ENCODE measurements at regions not wholly inside any gene's neighbourhood (a gene's known extent, or its start where the extent isn't known, plus 50 kb on each side); places are given as distances from the start of the nearest gene placed in this dataset.

DNA sequence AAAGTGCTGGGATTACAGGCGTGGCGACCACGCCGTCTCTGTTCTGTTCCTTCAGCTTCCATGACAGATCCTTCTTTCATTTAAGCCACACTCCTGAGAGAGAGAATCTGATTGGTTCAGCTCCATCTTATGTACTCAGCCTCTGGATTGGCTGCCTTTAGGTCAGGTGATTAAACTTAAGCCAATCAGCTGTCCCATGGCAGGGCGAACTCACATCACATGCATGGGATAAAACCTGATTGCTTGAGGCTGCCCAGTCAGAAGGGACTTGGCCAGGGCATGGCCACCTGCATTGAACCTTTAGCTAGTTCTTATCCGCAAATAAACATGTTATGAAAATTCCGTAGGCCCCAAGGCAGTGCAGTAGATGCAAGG is 274.2 kb downstream of the SUDS3 start:
- H3K9ac ChIP-seq (ENCODE audit: insufficient read depth, low read length), result no peak overlapping the region
- no peaks in the 10 kb centered on the region for H3K36me3 ChIP-seq (ENCODE audit: control insufficient read depth, insufficient read depth, low read length)
- no peak overlapping the region for H2AFZ ChIP-seq (ENCODE audit: low read length)
- DNase-seq (ENCODE audit: low read depth in 2 of 2), result no peak
- H3K27ac ChIP-seq (ENCODE audit: insufficient read depth, low read length), result no peak overlapping the region
- H3K79me2 ChIP-seq (ENCODE audit: control insufficient read depth, insufficient read depth, low read length), result no peaks in the 10 kb centered on the region
- no peaks in the 10 kb centered on the region for H3K9me3 ChIP-seq (ENCODE audit: control insufficient read depth, insufficient read depth, low read depth, low read length)
- H4K20me1 ChIP-seq (ENCODE audit: control insufficient read depth, extremely low read depth, insufficient read depth, low read length), result no peaks in the 10 kb centered on the region
- no peak overlapping the region for H3K4me3 ChIP-seq (replicated peaks in 1 of 4; ENCODE audit: control extremely low read depth in 1 of 4, insufficient read depth in 1 of 4, low read depth in 3 of 4, low read length in 4 of 4)
- TF ChIP-seq, protein P1, sequence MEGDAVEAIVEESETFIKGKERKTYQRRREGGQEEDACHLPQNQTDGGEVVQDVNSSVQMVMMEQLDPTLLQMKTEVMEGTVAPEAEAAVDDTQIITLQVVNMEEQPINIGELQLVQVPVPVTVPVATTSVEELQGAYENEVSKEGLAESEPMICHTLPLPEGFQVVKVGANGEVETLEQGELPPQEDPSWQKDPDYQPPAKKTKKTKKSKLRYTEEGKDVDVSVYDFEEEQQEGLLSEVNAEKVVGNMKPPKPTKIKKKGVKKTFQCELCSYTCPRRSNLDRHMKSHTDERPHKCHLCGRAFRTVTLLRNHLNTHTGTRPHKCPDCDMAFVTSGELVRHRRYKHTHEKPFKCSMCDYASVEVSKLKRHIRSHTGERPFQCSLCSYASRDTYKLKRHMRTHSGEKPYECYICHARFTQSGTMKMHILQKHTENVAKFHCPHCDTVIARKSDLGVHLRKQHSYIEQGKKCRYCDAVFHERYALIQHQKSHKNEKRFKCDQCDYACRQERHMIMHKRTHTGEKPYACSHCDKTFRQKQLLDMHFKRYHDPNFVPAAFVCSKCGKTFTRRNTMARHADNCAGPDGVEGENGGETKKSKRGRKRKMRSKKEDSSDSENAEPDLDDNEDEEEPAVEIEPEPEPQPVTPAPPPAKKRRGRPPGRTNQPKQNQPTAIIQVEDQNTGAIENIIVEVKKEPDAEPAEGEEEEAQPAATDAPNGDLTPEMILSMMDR (conservative IDR thresholded peaks at IDR 0.05 in 1 of 2, IDR thresholded peaks at IDR 0.05 in 1 of 2; ENCODE audit: low read depth in 1 of 2, low read length in 2 of 2), result no peak
- TF ChIP-seq EZH2 (IDR thresholded peaks at IDR 0.05; ENCODE audit: low read length, missing control alignments), result no peak
- H3K4me2 ChIP-seq (ENCODE audit: extremely low read depth, insufficient read depth, low read length), result no peak overlapping the region
- H3K27me3 ChIP-seq (ENCODE audit: control insufficient read depth, insufficient read depth, low read length), result no peaks in the 10 kb centered on the region
- H3K4me1 ChIP-seq (ENCODE audit: control insufficient read depth, extremely low read depth, insufficient read depth, low read length), result no peaks in the 10 kb centered on the region

DNA sequence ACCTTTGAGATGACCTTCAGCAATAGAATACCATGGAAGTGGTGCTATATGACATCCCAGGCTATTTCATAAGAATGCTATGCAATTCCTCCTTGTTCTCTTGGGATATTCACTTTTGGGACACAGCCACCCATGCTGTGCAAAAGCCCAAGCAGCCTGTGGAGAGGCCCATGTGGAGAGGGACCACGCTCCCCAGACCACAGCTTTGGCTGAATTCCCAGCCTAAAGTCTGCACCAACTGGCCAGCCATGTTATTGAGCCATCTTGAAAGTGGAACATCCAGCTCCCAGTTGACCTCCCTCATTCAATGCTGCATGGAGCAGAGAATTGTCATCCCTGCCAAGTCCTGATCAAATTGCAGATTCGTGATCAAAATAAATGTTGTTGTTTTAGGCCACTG is 275.1 kb downstream of the SUDS3 start:
- H3K36me3 ChIP-seq (ENCODE audit: control insufficient read depth, insufficient read depth, low read length), result no peaks in the 10 kb centered on the region
- TF ChIP-seq EZH2 (IDR thresholded peaks at IDR 0.05; ENCODE audit: low read length, missing control alignments), result no peak
- TF ChIP-seq, protein P1 (conservative IDR thresholded peaks at IDR 0.05 in 1 of 2, IDR thresholded peaks at IDR 0.05 in 1 of 2; ENCODE audit: low read depth in 1 of 2, low read length in 2 of 2), result no peak
- H4K20me1 ChIP-seq (ENCODE audit: control insufficient read depth, extremely low read depth, insufficient read depth, low read length), result no peaks in the 10 kb centered on the region
- H3K27ac ChIP-seq (ENCODE audit: insufficient read depth, low read length), result no peak overlapping the region
- H3K9me3 ChIP-seq (ENCODE audit: control insufficient read depth, insufficient read depth, low read depth, low read length), result no peaks in the 10 kb centered on the region
- no peaks in the 10 kb centered on the region for H3K79me2 ChIP-seq (ENCODE audit: control insufficient read depth, insufficient read depth, low read length)
- H2AFZ ChIP-seq (ENCODE audit: low read length), result no peak overlapping the region
- H3K27me3 ChIP-seq (ENCODE audit: control insufficient read depth, insufficient read depth, low read length), result no peaks in the 10 kb centered on the region
- no peak overlapping the region for H3K9ac ChIP-seq (ENCODE audit: insufficient read depth, low read length)
- H3K4me1 ChIP-seq (ENCODE audit: control insufficient read depth, extremely low read depth, insufficient read depth, low read length), result no peaks in the 10 kb centered on the region
- no peak for DNase-seq (ENCODE audit: low read depth in 2 of 2)
- no peak overlapping the region for H3K4me2 ChIP-seq (ENCODE audit: extremely low read depth, insufficient read depth, low read length)
- no peak overlapping the region for H3K4me3 ChIP-seq (replicated peaks in 1 of 4; ENCODE audit: control extremely low read depth in 1 of 4, insufficient read depth in 1 of 4, low read depth in 3 of 4, low read length in 4 of 4)

DNA sequence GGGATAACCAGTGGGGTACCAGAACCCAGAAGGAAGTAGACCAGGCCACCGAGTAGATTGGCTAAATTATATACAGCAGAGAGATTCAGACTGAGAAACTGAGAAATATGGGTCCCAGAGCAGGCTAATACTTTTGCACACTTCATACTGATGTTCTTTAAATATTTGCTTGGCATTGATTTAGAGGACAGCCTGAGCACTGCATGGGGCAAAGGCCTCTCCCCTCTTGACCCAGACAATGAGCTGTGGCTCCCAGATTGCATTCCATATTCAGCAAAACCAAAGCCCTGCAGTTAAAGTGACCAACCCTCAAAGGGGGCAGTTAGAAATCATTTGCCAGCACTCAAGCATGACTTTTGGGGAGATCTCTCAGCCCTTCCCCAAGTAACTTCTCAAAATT is 279.2 kb downstream of the SUDS3 start:
- Histone ChIP-seq H3K4me3 (replicated peaks in 1 of 4; ENCODE audit: control extremely low read depth in 1 of 4, insufficient read depth in 1 of 4, low read depth in 3 of 4, low read length in 4 of 4) (no peak overlapping the region), H3K27ac (ENCODE audit: insufficient read depth, low read length) (no peak overlapping the region), H3K27me3 (ENCODE audit: control insufficient read depth, insufficient read depth, low read length) (no peaks in the 10 kb centered on the region), H3K36me3 (ENCODE audit: control insufficient read depth, insufficient read depth, low read length) (no peaks in the 10 kb centered on the region), H3K4me2 (ENCODE audit: extremely low read depth, insufficient read depth, low read length) (no peak overlapping the region), H3K9ac (ENCODE audit: insufficient read depth, low read length) (no peak overlapping the region), H2AFZ (ENCODE audit: low read length) (no peak overlapping the region), H3K4me1 (ENCODE audit: control insufficient read depth, extremely low read depth, insufficient read depth, low read length) (no peaks in the 10 kb centered on the region), H3K9me3 (ENCODE audit: control insufficient read depth, insufficient read depth, low read depth, low read length) (no peaks in the 10 kb centered on the region), H3K79me2 (ENCODE audit: control insufficient read depth, insufficient read depth, low read length) (no peaks in the 10 kb centered on the region), H4K20me1 (ENCODE audit: control insufficient read depth, extremely low read depth, insufficient read depth, low read length) (no peaks in the 10 kb centered on the region)
- no peak for DNase-seq (ENCODE audit: low read depth in 2 of 2)
- TF ChIP-seq, protein P1 (conservative IDR thresholded peaks at IDR 0.05 in 1 of 2, IDR thresholded peaks at IDR 0.05 in 1 of 2; ENCODE audit: low read depth in 1 of 2, low read length in 2 of 2), result no peak
- no peak for TF ChIP-seq EZH2 (IDR thresholded peaks at IDR 0.05; ENCODE audit: low read length, missing control alignments)
